LHCN-M2 (cell line): ENCODE measurements at regions not wholly inside any gene's neighbourhood (a gene's known extent, or its start where the extent isn't known, plus 50 kb on each side); places are given as distances from the start of the nearest gene placed in this dataset.

ENCODE experiments used
- DNase-seq: peaks from one replicate; pipeline ENCODE4 v3.0.0-alpha.2; 2012; ENCODE audit warnings: low read depth

- no peak for DNase-seq
Observed at GRCh38 chr1:83725735-83726360, 273.1 kb downstream of the TTLL7 start.

DNA sequence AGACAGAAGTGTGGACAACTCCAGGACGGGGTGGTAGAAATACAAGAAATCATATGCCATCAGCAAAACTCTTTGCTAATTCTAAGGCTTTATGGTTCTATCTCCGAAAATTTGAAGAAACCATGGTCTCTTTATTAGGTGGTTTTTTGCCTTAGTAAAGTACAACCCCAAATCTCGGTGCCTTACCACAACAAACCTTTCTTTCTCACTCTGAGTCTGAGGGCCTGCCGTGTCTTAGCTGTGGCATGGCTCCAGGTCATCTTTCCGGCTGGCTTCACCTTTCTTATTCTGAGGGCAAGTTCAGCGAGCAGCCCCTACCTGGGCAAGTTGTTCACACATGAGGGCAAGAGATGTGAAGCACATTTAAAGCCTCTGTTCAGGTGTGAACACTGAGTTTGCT lies 280.6 kb downstream of the TTLL7 start:
- no peak for DNase-seq

GRCh38 chr1:83717785-83718184 lies 281.1 kb downstream of the TTLL7 start:
- no peak for DNase-seq

- DNase-seq, result no peak
Observed at GRCh38 chr1:83716641-83717040, 282.3 kb downstream of the TTLL7 start.

DNA sequence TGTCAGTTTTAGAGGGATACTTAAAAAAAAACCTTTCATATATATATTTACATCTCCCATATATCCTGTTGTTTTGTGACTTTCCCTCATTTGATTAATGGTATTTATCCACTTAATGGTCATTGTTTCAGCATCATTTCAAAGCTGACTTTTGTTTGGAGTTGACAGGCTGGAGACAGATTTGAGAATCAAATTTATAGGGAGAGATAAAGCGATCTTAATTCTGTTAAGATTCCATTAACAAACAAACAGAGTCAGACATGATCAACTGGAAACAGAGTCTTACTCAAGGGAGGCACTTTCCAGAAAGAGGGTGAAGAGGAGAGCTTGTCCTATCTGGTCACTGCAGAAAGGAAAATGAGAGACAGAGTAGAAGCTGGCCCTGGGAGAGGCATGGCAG lies 283.4 kb downstream of the TTLL7 start:
- no peak for DNase-seq

- DNase-seq, result no peak
Observed at GRCh38 chr1:83709662-83710061, 289.3 kb downstream of the TTLL7 start.

- no peak for DNase-seq
Observed at GRCh38 chr1:83706354-83706938, 292.5 kb downstream of the TTLL7 start.

GRCh38 chr1:83705091-83705490 lies 293.8 kb downstream of the TTLL7 start:
- DNase-seq, result no peak

GRCh38 chr1:83704350-83704749 lies 294.6 kb downstream of the TTLL7 start:
- no peak for DNase-seq

DNA sequence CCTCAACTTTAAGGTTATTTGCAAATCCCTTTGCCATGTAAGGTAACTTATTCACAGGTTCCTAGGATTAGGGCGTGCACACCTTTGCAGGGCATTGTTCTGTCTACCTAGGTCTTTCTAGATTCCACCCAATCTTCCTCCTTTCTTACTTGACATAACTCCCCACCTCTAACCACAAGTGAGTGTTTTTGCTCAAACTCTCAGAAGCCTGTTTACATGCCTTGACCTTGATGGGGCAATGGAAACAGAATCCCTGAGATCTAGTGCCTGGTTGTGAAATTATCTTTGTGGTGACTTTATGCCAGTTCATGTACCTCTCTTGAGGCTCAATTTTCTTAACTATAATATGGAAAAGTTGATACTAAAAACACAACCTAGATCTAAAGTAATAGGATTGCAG lies 296.6 kb downstream of the TTLL7 start:
- DNase-seq, result no peak

GRCh38 chr1:83701355-83701754 lies 297.6 kb downstream of the TTLL7 start:
- no peak for DNase-seq

DNA sequence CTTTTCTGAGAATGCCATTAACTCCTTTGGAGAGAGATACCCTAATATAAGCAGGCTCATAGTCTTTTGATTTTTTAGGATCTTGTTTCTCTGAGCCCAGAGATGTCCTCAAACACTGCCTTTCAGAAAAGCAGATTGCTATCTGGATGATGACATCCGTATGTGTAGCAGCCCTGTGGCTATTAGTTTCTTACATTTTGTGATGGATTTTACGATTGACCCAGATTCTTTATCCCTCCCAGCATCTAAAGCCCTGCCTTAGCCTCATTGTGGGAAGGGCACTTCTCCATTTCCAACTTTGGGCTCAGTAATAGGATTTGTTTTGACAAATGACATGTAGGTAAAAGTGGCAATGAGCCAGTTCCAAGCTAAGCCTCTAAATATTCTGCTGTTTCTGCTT lies 300.3 kb downstream of the TTLL7 start:
- DNase-seq, result no peak

- no peak for DNase-seq
Observed at GRCh38 chr1:83697961-83698360, 301.0 kb downstream of the TTLL7 start.

GRCh38 chr1:83697220-83697619 lies 301.7 kb downstream of the TTLL7 start:
- no peak for DNase-seq

DNA sequence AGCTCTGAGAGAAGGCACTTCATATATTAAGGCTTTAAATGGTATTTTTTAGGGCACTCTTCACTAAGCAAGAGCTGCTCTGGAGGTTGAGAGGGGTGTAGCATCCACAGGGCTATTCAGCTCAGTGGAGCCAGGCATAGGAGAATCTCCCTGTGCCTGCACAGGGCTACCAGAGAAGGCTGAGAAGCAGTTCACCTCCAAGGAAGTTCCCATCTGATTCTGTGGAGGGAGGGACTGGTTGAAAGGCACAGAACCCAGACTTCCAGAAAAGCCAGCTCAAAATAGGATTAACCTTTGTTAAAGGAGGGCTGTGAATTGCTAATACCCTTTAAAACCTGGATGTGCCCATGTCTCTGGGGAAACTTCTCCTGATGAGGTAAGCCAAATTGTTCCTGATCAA lies 304.5 kb downstream of the TTLL7 start:
- no peak for DNase-seq

DNA sequence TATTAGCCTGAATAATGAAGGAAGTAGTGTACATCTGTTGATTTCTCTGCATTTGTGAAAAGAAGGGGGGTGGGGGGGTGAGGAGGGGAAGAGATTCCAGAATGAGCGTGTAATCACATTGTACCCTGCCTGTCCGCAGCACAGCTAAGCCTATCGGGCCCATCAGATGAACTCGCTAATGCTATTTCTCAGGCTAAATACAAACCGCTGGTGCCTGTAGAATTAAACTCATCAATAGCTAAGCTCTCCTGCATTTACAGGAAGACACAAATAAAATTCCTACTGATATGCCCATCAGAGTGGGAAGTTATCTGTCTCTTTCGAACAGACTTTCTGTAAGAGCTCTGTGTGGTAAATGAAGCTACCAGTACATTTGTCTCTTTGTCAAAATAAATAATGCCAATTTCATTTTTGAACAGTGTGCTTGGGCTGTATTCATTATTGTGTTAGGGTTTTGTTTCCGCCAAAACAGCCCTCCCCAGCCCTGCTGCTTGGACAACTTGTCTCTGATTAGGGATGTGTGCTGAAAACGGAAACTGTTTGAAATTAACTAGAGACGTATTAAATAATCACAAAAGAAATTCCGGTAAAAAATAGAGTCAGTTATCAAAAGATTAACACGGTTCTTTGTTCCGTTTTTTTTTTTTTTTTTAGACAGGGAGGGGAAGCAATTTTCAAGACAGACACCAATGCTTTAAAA lies 305.4 kb downstream of the TTLL7 start:
- no peak for DNase-seq

GRCh38 chr1:83692524-83693381 lies 306.2 kb downstream of the TTLL7 start:
- no peak for DNase-seq

- no peak for DNase-seq
Observed at GRCh38 chr1:83691953-83692500, 306.9 kb downstream of the TTLL7 start.

DNA sequence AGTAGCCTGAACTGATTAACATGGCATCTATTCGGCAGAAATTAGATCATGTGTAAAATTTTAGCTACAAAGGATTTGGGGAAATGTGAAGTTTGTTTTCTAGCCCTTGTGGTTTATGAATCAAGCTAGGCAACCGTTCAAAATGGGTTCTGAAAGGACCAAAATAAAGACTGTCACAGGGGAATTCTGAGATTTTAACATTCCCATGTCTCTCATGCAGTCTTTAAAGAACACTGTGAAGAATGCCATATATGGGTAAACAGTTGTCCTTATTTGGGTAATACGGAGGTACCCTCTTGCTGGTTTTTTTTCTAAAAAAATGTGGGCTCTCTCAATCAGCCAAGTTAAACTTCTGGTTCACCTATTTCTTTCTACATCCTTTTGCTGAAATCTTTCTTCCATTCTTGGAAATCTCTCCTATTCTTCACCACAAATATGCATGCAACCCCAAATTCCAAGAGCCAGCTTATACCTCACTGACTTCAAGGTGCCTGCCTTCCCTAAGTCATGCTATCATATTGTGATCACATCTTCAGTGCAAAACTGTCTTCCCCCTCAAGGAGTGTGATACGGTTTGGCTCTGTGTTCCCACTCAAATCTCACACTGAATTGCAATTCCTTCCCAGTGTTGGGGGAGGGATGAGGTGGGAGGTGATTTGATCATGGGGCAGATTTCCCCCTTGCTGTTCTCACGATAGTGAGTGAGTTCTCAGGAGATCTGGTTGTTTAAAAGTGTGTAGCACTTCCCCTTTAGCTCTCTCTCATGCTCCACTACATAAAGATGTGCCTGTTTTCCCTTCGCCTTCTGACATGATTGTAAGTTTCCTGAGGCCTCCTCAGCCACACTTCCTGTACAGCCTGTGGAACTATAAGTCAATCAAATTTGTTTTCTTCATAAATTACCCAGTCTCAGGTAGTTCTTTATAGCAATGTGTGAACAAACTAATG lies 308.7 kb downstream of the TTLL7 start:
- no peak for DNase-seq

GRCh38 chr1:83682132-83682531 lies 316.8 kb downstream of the TTLL7 start:
- no peak for DNase-seq

- no peak for DNase-seq
Observed at GRCh38 chr1:83676106-83676505, 322.8 kb downstream of the TTLL7 start.
